SK-N-SH (cell line): ENCODE measurements at regions not wholly inside any gene's neighbourhood (a gene's known extent, or its start where the extent isn't known, plus 50 kb on each side); places are given as distances from the start of the nearest gene placed in this dataset.

Experiments used
- CTCF ChIA-PET: fragments of 300-600, 350-600 bp; formaldehyde crosslinking; extraction: SDS; loops from one replicate; lab custom pipeline; 2021; lab: Yijun Ruan, JAX
- POLR2A ChIA-PET: fragments of 350-600 bp; sonication (Branson Sonifier 250); formaldehyde crosslinking; extraction: SDS; loops from one replicate; lab custom pipeline; 2020; ENCODE audit warnings: antibody characterized with exemption, inconsistent platforms; lab: Yijun Ruan, JAX
- DNase-seq: peaks from one replicate; pipeline ENCODE4 v3.0.0; 2012
- H2AFZ ChIP-seq: fragments of 200-600 bp; sonication (generic); 2 replicates; pipeline ENCODE4 v1.8.1; 2016; ENCODE audit warnings: antibody characterized with exemption, mild to moderate bottlenecking, low read depth
- H3F3A ChIP-seq: fragments of 200-600 bp; sonication (generic); replicated peaks from 2 replicates; pipeline ENCODE3; 2016; ENCODE audit warnings: antibody characterized with exemption, mild to moderate bottlenecking; ENCODE audit not compliant: insufficient read depth
- H3K27ac ChIP-seq, 2 experiments: fragments of 200-500 bp in 1 of 2; fragments of 200-600 bp in 1 of 2; sonication (Bioruptor generic) in 1 of 2; sonication (generic), shearing (Covaris generic) in 1 of 2; 2 replicates each; pipeline versions ENCODE4 v1.5.1 to v1.6.1; 2014 to 2016; ENCODE audit warnings: low read depth in 2 of 2, inconsistent platforms in 1 of 2, low read length in 1 of 2, mild to moderate bottlenecking in 1 of 2, mixed read lengths in 1 of 2
- H3K27me3 ChIP-seq: fragments of 200-600 bp; sonication (generic), shearing (Covaris generic); 2 replicates; pipeline ENCODE4 v1.6.1; 2016; ENCODE audit warnings: mixed run types; ENCODE audit not compliant: insufficient read depth
- H3K36me3 ChIP-seq, 2 experiments: fragments of 200-500 bp in 1 of 2; fragments of 200-600 bp in 1 of 2; sonication (Bioruptor generic) in 1 of 2; sonication (generic) in 1 of 2; replicated peaks in 1 of 2; 2 replicates each; pipeline versions ENCODE3 to v1.5.1; 2014 to 2016; ENCODE audit warnings: low read length in 1 of 2, mild to moderate bottlenecking in 1 of 2; ENCODE audit not compliant: insufficient read depth in 2 of 2, control insufficient read depth in 1 of 2
- H3K4me1 ChIP-seq, 2 experiments: fragments of 200-500 bp in 1 of 2; fragments of 200-600 bp in 1 of 2; sonication (Bioruptor generic) in 1 of 2; sonication (generic), shearing (Covaris generic) in 1 of 2; 2 replicates each; pipeline versions ENCODE4 v1.5.1 to v1.6.1; 2014 to 2016; ENCODE audit warnings: low read depth in 1 of 2, low read length in 1 of 2, mixed run types in 1 of 2; ENCODE audit not compliant: insufficient read depth in 2 of 2, control insufficient read depth in 1 of 2
- H3K4me2 ChIP-seq: fragments of 200-600 bp; sonication (generic), shearing (Covaris generic); 2 replicates; pipeline ENCODE4 v1.6.1; 2017; ENCODE audit warnings: mixed run types
- H3K4me3 ChIP-seq, 2 experiments: fragments of 200-500 bp in 1 of 2; fragments of 200-600 bp in 1 of 2; sonication (Bioruptor generic) in 1 of 2; sonication (generic), shearing (Covaris generic) in 1 of 2; 2 replicates each; pipeline versions ENCODE4 v1.5.1 to v1.8.1; 2014 to 2016; ENCODE audit warnings: low read depth in 2 of 2, inconsistent platforms in 1 of 2, low read length in 1 of 2, mild to moderate bottlenecking in 1 of 2, mixed read lengths in 1 of 2, moderate library complexity in 1 of 2
- H3K79me2 ChIP-seq: fragments of 200-600 bp; sonication (generic); 2 replicates; pipeline ENCODE4 v1.8.1; 2017; ENCODE audit warnings: mild to moderate bottlenecking; ENCODE audit not compliant: insufficient read depth
- H3K9ac ChIP-seq: fragments of 200-600 bp; sonication (generic); 2 replicates; pipeline ENCODE4 v1.6.1; 2017; ENCODE audit warnings: mixed run types
- H3K9me2 ChIP-seq: fragments of 200-600 bp; sonication (generic); 2 replicates; pipeline ENCODE4 v1.6.1; 2017; ENCODE audit warnings: mixed run types
- H3K9me3 ChIP-seq: fragments of 200-600 bp; sonication (generic); 2 replicates; pipeline ENCODE4 v1.6.1; 2017; ENCODE audit warnings: mixed run types, mild to moderate bottlenecking, moderate library complexity
- H4K20me1 ChIP-seq: fragments of 200-600 bp; sonication (generic); 2 replicates; pipeline ENCODE4 v1.6.1; 2017; ENCODE audit warnings: mild to moderate bottlenecking, mixed run types; ENCODE audit not compliant: insufficient read depth
- CTCF ChIP-seq: fragments of 200-600 bp; sonication (generic); IDR thresholded peaks from 2 replicates; pipeline ENCODE4 v1.6.1; 2017; ENCODE audit warnings: antibody characterized with exemption, mild to moderate bottlenecking, moderate library complexity
- ELF1 ChIP-seq: IDR thresholded peaks from 2 replicates; pipeline ENCODE4 v1.4.0; 2012
- EZH2phosphoT487 ChIP-seq: fragments of 200-600 bp; sonication (generic); IDR thresholded peaks from 2 replicates; pipeline ENCODE4 v1.6.1; 2017; ENCODE audit warnings: low read depth, mixed run types, mild to moderate bottlenecking, antibody characterized with exemption, moderate library complexity, borderline replicate concordance
- FOSL2 ChIP-seq: IDR thresholded peaks from 2 replicates; pipeline ENCODE4 v1.4.0; 2012; ENCODE audit warnings: low read depth, mild to moderate bottlenecking, moderate library complexity, borderline replicate concordance
- FOXJ3 ChIP-seq: sonication (generic); formaldehyde crosslinking; IDR thresholded peaks from 2 replicates; pipeline ENCODE4 v1.5.1; 2020; ENCODE audit warnings: mild to moderate bottlenecking, missing genetic modification reagents
- MEF2A ChIP-seq: IDR thresholded peaks from 2 replicates; pipeline ENCODE4 v1.4.0; 2012; ENCODE audit warnings: low read depth, borderline replicate concordance
- MXI1 ChIP-seq: IDR thresholded peaks from 2 replicates; pipeline ENCODE4 v1.6.1; 2012; ENCODE audit warnings: mild to moderate bottlenecking, low read depth, low read length, improper control_type of control experiment
- NFIC ChIP-seq: IDR thresholded peaks from 2 replicates; pipeline ENCODE4 v1.4.0; 2012; ENCODE audit warnings: borderline replicate concordance
- POLR2AphosphoS5 ChIP-seq: IDR thresholded peaks from 2 replicates; pipeline ENCODE4 v1.6.1; 2012; ENCODE audit warnings: low read depth, low read length
- RAD21 ChIP-seq: IDR thresholded peaks from 2 replicates; pipeline ENCODE4 v1.6.1; 2012; ENCODE audit warnings: mild to moderate bottlenecking, low read length
- RXRA ChIP-seq: IDR thresholded peaks from 2 replicates; pipeline ENCODE4 v1.4.0; 2012; ENCODE audit warnings: low read depth, mild to moderate bottlenecking, borderline replicate concordance
- SIN3A ChIP-seq: IDR thresholded peaks from 2 replicates; pipeline ENCODE4 v1.6.1; 2012; ENCODE audit warnings: low read depth, mild to moderate bottlenecking, low read length, moderate library complexity, borderline replicate concordance
- SMC3 ChIP-seq: IDR thresholded peaks from 2 replicates; pipeline ENCODE4 v1.6.1; 2012; ENCODE audit warnings: low read depth, low read length, improper control_type of control experiment
- TEAD4 ChIP-seq: IDR thresholded peaks from 2 replicates; pipeline ENCODE4 v1.4.0; 2012; ENCODE audit warnings: mild to moderate bottlenecking, borderline replicate concordance; ENCODE audit not compliant: insufficient read depth
- USF2 ChIP-seq: fragments of 150-350 bp; IDR thresholded peaks from 2 replicates; pipeline ENCODE4 v1.6.1; 2017; ENCODE audit warnings: antibody characterized with exemption, low read length, low read depth, borderline replicate concordance
- YY1 ChIP-seq: IDR thresholded peaks from 2 replicates; pipeline ENCODE4 v1.4.0; 2012; ENCODE audit warnings: low read depth, mild to moderate bottlenecking
- ZBTB33 ChIP-seq: IDR thresholded peaks from 2 replicates; pipeline ENCODE4 v1.4.0; 2012; ENCODE audit warnings: low read depth, borderline replicate concordance
- WGBS: methylation state at CpG from one replicate; pipeline ENCODE4 v1.1.6; 2017; ENCODE audit warnings: low lambda C conversion rate; 5-methylcytosine and 5-hydroxymethylcytosine counted together
- TF ChIP-seq, protein P1 (sequence below): IDR thresholded peaks from 2 replicates; pipeline ENCODE4 v1.6.1; 2012; ENCODE audit warnings: mild to moderate bottlenecking, low read depth, low read length, moderate library complexity
- TF ChIP-seq, protein P2 (sequence below): IDR thresholded peaks from 2 replicates; pipeline ENCODE4 v1.4.0; 2012; ENCODE audit warnings: low read depth, borderline replicate concordance

- POLR2A ChIA-PET, result no interaction called here
- Histone ChIP-seq H3K27ac (no peak overlapping the region), H3K9ac (no peak overlapping the region), H3K79me2 (no peaks in the 10 kb centered on the region), H4K20me1 (0 out of 2 replicates have a peak, but pooled peaks cover 3% of the 10 kb centered on the region), H3K9me2 (no peaks in the 10 kb centered on the region), H3K9me3 (no peaks in the 10 kb centered on the region), H2AFZ (no peak overlapping the region)
- CTCF ChIA-PET, result no interaction called here
- no peak for TF ChIP-seq ELF1
- no peak for TF ChIP-seq ZBTB33
- no peak for TF ChIP-seq YY1
- no peak for TF ChIP-seq SIN3A
- no peak for TF ChIP-seq FOXJ3 (CRISPR knock-in tag)
- TF ChIP-seq USF2, result no peak
- no peak for TF ChIP-seq RAD21
- TF ChIP-seq, protein P1, sequence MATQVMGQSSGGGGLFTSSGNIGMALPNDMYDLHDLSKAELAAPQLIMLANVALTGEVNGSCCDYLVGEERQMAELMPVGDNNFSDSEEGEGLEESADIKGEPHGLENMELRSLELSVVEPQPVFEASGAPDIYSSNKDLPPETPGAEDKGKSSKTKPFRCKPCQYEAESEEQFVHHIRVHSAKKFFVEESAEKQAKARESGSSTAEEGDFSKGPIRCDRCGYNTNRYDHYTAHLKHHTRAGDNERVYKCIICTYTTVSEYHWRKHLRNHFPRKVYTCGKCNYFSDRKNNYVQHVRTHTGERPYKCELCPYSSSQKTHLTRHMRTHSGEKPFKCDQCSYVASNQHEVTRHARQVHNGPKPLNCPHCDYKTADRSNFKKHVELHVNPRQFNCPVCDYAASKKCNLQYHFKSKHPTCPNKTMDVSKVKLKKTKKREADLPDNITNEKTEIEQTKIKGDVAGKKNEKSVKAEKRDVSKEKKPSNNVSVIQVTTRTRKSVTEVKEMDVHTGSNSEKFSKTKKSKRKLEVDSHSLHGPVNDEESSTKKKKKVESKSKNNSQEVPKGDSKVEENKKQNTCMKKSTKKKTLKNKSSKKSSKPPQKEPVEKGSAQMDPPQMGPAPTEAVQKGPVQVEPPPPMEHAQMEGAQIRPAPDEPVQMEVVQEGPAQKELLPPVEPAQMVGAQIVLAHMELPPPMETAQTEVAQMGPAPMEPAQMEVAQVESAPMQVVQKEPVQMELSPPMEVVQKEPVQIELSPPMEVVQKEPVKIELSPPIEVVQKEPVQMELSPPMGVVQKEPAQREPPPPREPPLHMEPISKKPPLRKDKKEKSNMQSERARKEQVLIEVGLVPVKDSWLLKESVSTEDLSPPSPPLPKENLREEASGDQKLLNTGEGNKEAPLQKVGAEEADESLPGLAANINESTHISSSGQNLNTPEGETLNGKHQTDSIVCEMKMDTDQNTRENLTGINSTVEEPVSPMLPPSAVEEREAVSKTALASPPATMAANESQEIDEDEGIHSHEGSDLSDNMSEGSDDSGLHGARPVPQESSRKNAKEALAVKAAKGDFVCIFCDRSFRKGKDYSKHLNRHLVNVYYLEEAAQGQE, result no peak
- no peak for TF ChIP-seq NFIC
- TF ChIP-seq MXI1, result no peak
- no peak for TF ChIP-seq MEF2A
- TF ChIP-seq EZH2phosphoT487, result no peak
- TF ChIP-seq TEAD4, result no peak
- TF ChIP-seq CTCF, result no peak
- TF ChIP-seq SMC3, result no peak
- TF ChIP-seq, protein P2, sequence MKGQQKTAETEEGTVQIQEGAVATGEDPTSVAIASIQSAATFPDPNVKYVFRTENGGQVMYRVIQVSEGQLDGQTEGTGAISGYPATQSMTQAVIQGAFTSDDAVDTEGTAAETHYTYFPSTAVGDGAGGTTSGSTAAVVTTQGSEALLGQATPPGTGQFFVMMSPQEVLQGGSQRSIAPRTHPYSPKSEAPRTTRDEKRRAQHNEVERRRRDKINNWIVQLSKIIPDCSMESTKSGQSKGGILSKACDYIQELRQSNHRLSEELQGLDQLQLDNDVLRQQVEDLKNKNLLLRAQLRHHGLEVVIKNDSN, result no peak
- TF ChIP-seq FOSL2, result no peak
- TF ChIP-seq POLR2AphosphoS5, result no peak
- TF ChIP-seq RXRA, result no peak
- TF ChIP-seq, all 33 proteins: peak for 0
- no peak for DNase-seq
- Histone ChIP-seq H3K4me3 (no peak overlapping the region), H3K36me3 (no peaks in the 10 kb centered on the region), H3K4me2 (no peak overlapping the region), H3K4me1 (peaks cover 0 to 10% of the 10 kb centered on the region in 2 experiments; a peak in 1 of 4 replicates), H3K27me3 (no peaks in the 10 kb centered on the region), H3F3A (no peaks in the 10 kb centered on the region)
- WGBS, result 72% methylated on average over 3 of the region's 3 CpGs
These were observed 2314.9 kb downstream of the LRRC4C start for GRCh38 chr11:39144351-39145130.
